HAP-1 (cell line): ENCODE measurements at regions not wholly inside any gene's neighbourhood (a gene's known extent, or its start where the extent isn't known, plus 50 kb on each side); places are given as distances from the start of the nearest gene placed in this dataset.

ENCODE experiments used
- DNase-seq, 2 experiments: peaks; one replicate each; pipeline ENCODE4 v3.0.0-alpha.2; 2016 to 2020; ENCODE audit warnings: low spot score in 2 of 2
- H3K27me3 ChIP-seq: fragments of 250-450 bp; sonication (Bioruptor Pico); 2 replicates; pipeline ENCODE4 v1.5.1; 2020; ENCODE audit warnings: low read depth, mild to moderate bottlenecking, moderate library complexity
- H3K36me3 ChIP-seq: fragments of 250-450 bp; sonication (Bioruptor Pico); replicated peaks from 2 replicates; pipeline ENCODE4 v1.5.1; 2020; ENCODE audit warnings: mild to moderate bottlenecking
- H3K4me1 ChIP-seq: fragments of 250-450 bp; sonication (Bioruptor Pico); 2 replicates; pipeline ENCODE4 v1.5.1; 2020; ENCODE audit warnings: mild to moderate bottlenecking
- H3K4me3 ChIP-seq: fragments of 250-450 bp; sonication (Bioruptor Pico); 2 replicates; pipeline ENCODE4 v1.5.1; 2020; ENCODE audit warnings: mild to moderate bottlenecking, moderate library complexity
- H3K9me3 ChIP-seq: fragments of 250-450 bp; sonication (Bioruptor Pico); 2 replicates; pipeline ENCODE4 v1.5.1; 2020; ENCODE audit warnings: mild to moderate bottlenecking, moderate library complexity
- in situ Hi-C: fragments of 300-500 bp; cut with MboI; formaldehyde crosslinking; loops from 3 replicates; pipeline ENCODE4 v1.14.3; 2020; ENCODE audit warnings: low sequenced_read_pairs, inconsistent platforms, mixed read lengths

- no peak overlapping the region for H3K4me3 ChIP-seq
- H3K4me1 ChIP-seq: no peaks in the 10 kb centered on the region
- DNase-seq: no peak
- no peaks in the 10 kb centered on the region for H3K36me3 ChIP-seq
- H3K9me3 ChIP-seq: no peaks in the 10 kb centered on the region
- in situ Hi-C loops: no loop called here
- no peaks in the 10 kb centered on the region for H3K27me3 ChIP-seq
Measured at GRCh38 chr19:28486926-28487325, 726.0 kb downstream of the UQCRFS1 start.

GRCh38 chr19:28486473-28486872, 726.5 kb downstream of the UQCRFS1 start:
- Histone ChIP-seq H3K4me1 (no peaks in the 10 kb centered on the region), H3K4me3 (no peak overlapping the region), H3K36me3 (no peaks in the 10 kb centered on the region), H3K27me3 (no peaks in the 10 kb centered on the region), H3K9me3 (no peaks in the 10 kb centered on the region)
- DNase-seq: no peak
- in situ Hi-C loops: no loop called here

GRCh38 chr19:28485292-28485691, 727.7 kb downstream of the UQCRFS1 start:
- Histone ChIP-seq H3K9me3 (no peaks in the 10 kb centered on the region), H3K36me3 (no peaks in the 10 kb centered on the region), H3K4me1 (no peaks in the 10 kb centered on the region), H3K4me3 (no peak overlapping the region), H3K27me3 (no peaks in the 10 kb centered on the region)
- no peak for DNase-seq
- in situ Hi-C loops: no loop called here

GRCh38 chr19:28483197-28483596, 729.8 kb downstream of the UQCRFS1 start:
- no peaks in the 10 kb centered on the region for H3K27me3 ChIP-seq
- H3K9me3 ChIP-seq: no peaks in the 10 kb centered on the region
- no peaks in the 10 kb centered on the region for H3K36me3 ChIP-seq
- DNase-seq: no peak
- in situ Hi-C loops: no loop called here
- no peaks in the 10 kb centered on the region for H3K4me1 ChIP-seq
- H3K4me3 ChIP-seq: no peak overlapping the region

DNA sequence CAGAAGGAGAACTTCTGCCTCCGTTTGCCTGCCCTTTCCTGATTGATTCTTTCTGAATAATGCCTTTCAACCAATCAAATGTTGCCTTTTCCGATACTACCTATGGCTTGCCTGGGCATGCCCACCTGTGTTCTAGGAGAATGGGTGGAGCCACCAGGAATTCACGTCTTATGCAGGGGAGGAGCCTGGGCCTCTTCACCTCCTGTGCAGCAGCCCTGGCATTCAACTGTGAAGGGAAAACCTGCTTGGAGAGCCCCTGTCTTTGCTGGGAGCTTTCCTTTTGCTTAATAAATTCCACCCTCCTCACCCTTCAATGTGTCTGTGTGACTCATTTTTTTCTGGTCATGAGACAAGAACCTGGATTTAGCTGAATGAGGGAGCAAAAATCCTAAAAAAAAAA, 730.7 kb downstream of the UQCRFS1 start:
- DNase-seq: no peak
- H3K4me1 ChIP-seq: no peaks in the 10 kb centered on the region
- no peak overlapping the region for H3K4me3 ChIP-seq
- H3K36me3 ChIP-seq: no peaks in the 10 kb centered on the region
- in situ Hi-C loops: no loop called here
- no peaks in the 10 kb centered on the region for H3K9me3 ChIP-seq
- H3K27me3 ChIP-seq: no peaks in the 10 kb centered on the region

DNA sequence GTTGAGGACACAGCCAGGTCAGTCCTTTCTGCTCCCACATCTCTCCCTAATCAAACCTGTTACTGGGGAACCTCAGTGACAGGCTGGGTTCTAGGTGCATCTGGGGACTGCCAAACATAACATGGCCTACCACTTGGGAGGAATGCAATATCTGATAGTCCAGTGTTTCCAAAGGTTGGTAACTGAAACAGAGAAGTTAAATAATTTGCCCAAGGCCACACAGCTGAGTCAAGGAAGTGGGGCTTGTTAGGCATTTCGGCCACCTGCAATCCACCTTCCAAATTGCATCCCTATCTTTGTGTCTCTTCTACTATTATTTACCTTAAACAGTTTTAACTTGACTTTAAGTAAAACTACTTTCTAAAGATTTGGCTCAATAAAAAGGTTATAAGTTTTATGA, 731.3 kb downstream of the UQCRFS1 start:
- in situ Hi-C loops: no loop called here
- Histone ChIP-seq H3K4me1 (no peaks in the 10 kb centered on the region), H3K27me3 (no peaks in the 10 kb centered on the region), H3K4me3 (no peak overlapping the region), H3K9me3 (no peaks in the 10 kb centered on the region), H3K36me3 (no peaks in the 10 kb centered on the region)
- no peak for DNase-seq

DNA sequence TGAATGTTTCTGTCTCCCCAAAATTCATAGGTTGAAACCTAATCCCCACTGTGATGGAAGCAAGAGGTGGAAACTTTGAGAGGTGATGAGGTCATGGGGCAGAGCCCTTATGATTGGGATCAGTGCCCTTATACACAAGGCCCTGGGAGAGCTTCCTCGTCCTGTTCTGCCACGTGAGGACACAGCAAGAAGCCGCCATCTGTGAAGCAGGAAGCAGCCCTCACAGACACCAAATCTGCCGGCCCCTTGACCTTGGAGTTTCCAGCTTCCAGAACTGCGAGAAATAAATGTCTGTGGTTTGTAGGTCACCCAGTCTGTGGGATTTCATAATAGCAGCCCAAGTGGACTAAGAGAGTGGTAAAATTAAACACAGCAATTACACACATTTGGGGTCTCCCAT, 737.4 kb downstream of the UQCRFS1 start:
- 0 out of 2 replicates have a peak, but pooled peaks cover 2% of the 10 kb centered on the region for H3K9me3 ChIP-seq
- no peak for DNase-seq
- no peak overlapping the region for H3K4me3 ChIP-seq
- in situ Hi-C loops: no loop called here
- H3K4me1 ChIP-seq: no peaks in the 10 kb centered on the region
- no peaks in the 10 kb centered on the region for H3K36me3 ChIP-seq
- H3K27me3 ChIP-seq: no peaks in the 10 kb centered on the region

DNA sequence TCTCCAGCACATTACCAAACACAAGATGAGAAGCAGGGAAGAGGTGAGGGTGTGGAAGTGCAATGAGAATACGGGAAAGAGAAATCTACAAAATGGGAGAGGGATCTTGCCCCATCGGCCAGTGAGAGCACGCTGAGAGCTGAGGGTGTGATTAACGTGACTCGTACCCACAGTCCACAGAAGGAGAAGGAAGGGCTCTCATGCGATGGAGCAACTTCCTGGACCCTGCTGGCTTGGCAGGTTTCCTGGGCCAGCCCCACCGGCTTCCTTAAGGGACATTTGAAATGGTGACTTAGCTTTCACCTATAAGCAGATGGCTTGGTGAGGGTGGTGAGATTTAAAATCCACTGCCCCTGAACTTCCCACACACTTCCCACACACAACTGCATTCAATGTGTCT, 740.1 kb downstream of the UQCRFS1 start:
- H3K9me3 ChIP-seq: 0 out of 2 replicates have a peak, but pooled peaks cover 2% of the 10 kb centered on the region
- no peak overlapping the region for H3K4me3 ChIP-seq
- DNase-seq: no peak
- H3K27me3 ChIP-seq: no peaks in the 10 kb centered on the region
- H3K36me3 ChIP-seq: no peaks in the 10 kb centered on the region
- H3K4me1 ChIP-seq: no peaks in the 10 kb centered on the region
- in situ Hi-C loops: no loop called here

GRCh38 chr19:28471731-28472510, 741.0 kb downstream of the UQCRFS1 start:
- no peaks in the 10 kb centered on the region for H3K36me3 ChIP-seq
- no peaks in the 10 kb centered on the region for H3K27me3 ChIP-seq
- H3K4me3 ChIP-seq: no peak overlapping the region
- no peaks in the 10 kb centered on the region for H3K4me1 ChIP-seq
- no peak for DNase-seq
- 0 out of 2 replicates have a peak, but pooled peaks cover 2% of the 10 kb centered on the region for H3K9me3 ChIP-seq
- in situ Hi-C loops: no loop called here

GRCh38 chr19:28469544-28469943, 743.4 kb downstream of the UQCRFS1 start:
- in situ Hi-C loops: no loop called here
- no peak overlapping the region for H3K4me3 ChIP-seq
- DNase-seq: no peak
- H3K4me1 ChIP-seq: no peaks in the 10 kb centered on the region
- no peaks in the 10 kb centered on the region for H3K27me3 ChIP-seq
- H3K9me3 ChIP-seq: 0 out of 2 replicates have a peak, but pooled peaks cover 2% of the 10 kb centered on the region
- H3K36me3 ChIP-seq: no peaks in the 10 kb centered on the region

GRCh38 chr19:28468701-28469459, 744.1 kb downstream of the UQCRFS1 start:
- Histone ChIP-seq H3K4me3 (no peak overlapping the region), H3K27me3 (no peaks in the 10 kb centered on the region), H3K36me3 (no peaks in the 10 kb centered on the region), H3K4me1 (no peaks in the 10 kb centered on the region), H3K9me3 (0 out of 2 replicates have a peak, but pooled peaks cover 2% of the 10 kb centered on the region)
- in situ Hi-C loops: no loop called here
- no peak for DNase-seq

- Histone ChIP-seq H3K27me3 (no peaks in the 10 kb centered on the region), H3K9me3 (no peaks in the 10 kb centered on the region), H3K4me1 (no peaks in the 10 kb centered on the region), H3K36me3 (no peaks in the 10 kb centered on the region), H3K4me3 (no peak overlapping the region)
- peak; percentile 3 to 54 for DNase-seq
- in situ Hi-C loops: no loop called here
Measured at GRCh38 chr19:28466107-28467045, 746.6 kb downstream of the UQCRFS1 start.

- no peak overlapping the region for H3K4me3 ChIP-seq
- no peaks in the 10 kb centered on the region for H3K9me3 ChIP-seq
- in situ Hi-C loops: no loop called here
- no peaks in the 10 kb centered on the region for H3K4me1 ChIP-seq
- no peak for DNase-seq
- no peaks in the 10 kb centered on the region for H3K27me3 ChIP-seq
- H3K36me3 ChIP-seq: no peaks in the 10 kb centered on the region
Measured at GRCh38 chr19:28465371-28466086, 747.4 kb downstream of the UQCRFS1 start.
